ENCODE measurements at regions not wholly inside any gene's neighbourhood (a gene's known extent, or its start where the extent isn't known, plus 50 kb on each side); places are given as distances from the start of the nearest gene placed in this dataset.

GRCh38 chr2:196391149-196391479 is 219.7 kb upstream of the STK17B start:
- Mint-ChIP-seq H3K9me3 (ENCODE audit: unreplicated experiment) (peaks cover under 1% of the 10 kb centered on the region), H3K36me3 (ENCODE audit: unreplicated experiment) (peaks cover 5% of the 10 kb centered on the region), H3K4me1 (ENCODE audit: unreplicated experiment) (peaks cover 8% of the 10 kb centered on the region), H3K27me3 (ENCODE audit: unreplicated experiment) (no peaks in the 10 kb centered on the region), H3K27ac (ENCODE audit: unreplicated experiment) (no peak overlapping the region), H3K4me3 (ENCODE audit: unreplicated experiment) (no peak overlapping the region)
- DNase-seq (ENCODE audit: extremely low spot score, unreplicated experiment): no peak
- TF ChIP-seq CTCF (IDR thresholded peaks at IDR 0.05): no peak

- Mint-ChIP-seq H3K9me3 (ENCODE audit: unreplicated experiment) (no peaks in the 10 kb centered on the region), H3K4me3 (ENCODE audit: unreplicated experiment) (no peak overlapping the region), H3K36me3 (ENCODE audit: unreplicated experiment) (peaks cover 5% of the 10 kb centered on the region), H3K4me1 (ENCODE audit: unreplicated experiment) (peaks cover 36% of the 10 kb centered on the region), H3K27ac (ENCODE audit: unreplicated experiment) (peak overlapping the region; percentile 95), H3K27me3 (ENCODE audit: unreplicated experiment) (no peaks in the 10 kb centered on the region)
- TF ChIP-seq CTCF (IDR thresholded peaks at IDR 0.05): no peak
- no peak for DNase-seq (ENCODE audit: extremely low spot score, unreplicated experiment)
These were observed 227.7 kb upstream of the STK17B start for GRCh38 chr2:196399096-196399495.

GRCh38 chr2:196399722-196400691 is 228.6 kb upstream of the STK17B start:
- peak overlapping the region; percentile 95 for H3K27ac Mint-ChIP-seq (ENCODE audit: unreplicated experiment)
- H3K36me3 Mint-ChIP-seq (ENCODE audit: unreplicated experiment): peaks cover 3% of the 10 kb centered on the region
- no peaks in the 10 kb centered on the region for H3K9me3 Mint-ChIP-seq (ENCODE audit: unreplicated experiment)
- DNase-seq (ENCODE audit: extremely low spot score, unreplicated experiment): no peak
- peaks cover 36% of the 10 kb centered on the region for H3K4me1 Mint-ChIP-seq (ENCODE audit: unreplicated experiment)
- H3K4me3 Mint-ChIP-seq (ENCODE audit: unreplicated experiment): peak overlapping the region; percentile 24
- no peak for TF ChIP-seq CTCF (IDR thresholded peaks at IDR 0.05)
- H3K27me3 Mint-ChIP-seq (ENCODE audit: unreplicated experiment): no peaks in the 10 kb centered on the region

GRCh38 chr2:196403471-196403870 is 232.1 kb upstream of the STK17B start:
- no peaks in the 10 kb centered on the region for H3K27me3 Mint-ChIP-seq (ENCODE audit: unreplicated experiment)
- no peak overlapping the region for H3K4me3 Mint-ChIP-seq (ENCODE audit: unreplicated experiment)
- no peak overlapping the region for H3K27ac Mint-ChIP-seq (ENCODE audit: unreplicated experiment)
- peaks cover 35% of the 10 kb centered on the region for H3K4me1 Mint-ChIP-seq (ENCODE audit: unreplicated experiment)
- no peaks in the 10 kb centered on the region for H3K9me3 Mint-ChIP-seq (ENCODE audit: unreplicated experiment)
- H3K36me3 Mint-ChIP-seq (ENCODE audit: unreplicated experiment): no peaks in the 10 kb centered on the region
- DNase-seq (ENCODE audit: extremely low spot score, unreplicated experiment): no peak
- TF ChIP-seq CTCF (IDR thresholded peaks at IDR 0.05): no peak

GRCh38 chr2:196404276-196404675 is 232.9 kb upstream of the STK17B start:
- no peaks in the 10 kb centered on the region for H3K27me3 Mint-ChIP-seq (ENCODE audit: unreplicated experiment)
- DNase-seq (ENCODE audit: extremely low spot score, unreplicated experiment): no peak
- H3K4me1 Mint-ChIP-seq (ENCODE audit: unreplicated experiment): peaks cover 27% of the 10 kb centered on the region
- TF ChIP-seq CTCF (IDR thresholded peaks at IDR 0.05): peak; percentile 16
- H3K36me3 Mint-ChIP-seq (ENCODE audit: unreplicated experiment): no peaks in the 10 kb centered on the region
- no peak overlapping the region for H3K27ac Mint-ChIP-seq (ENCODE audit: unreplicated experiment)
- no peaks in the 10 kb centered on the region for H3K9me3 Mint-ChIP-seq (ENCODE audit: unreplicated experiment)
- H3K4me3 Mint-ChIP-seq (ENCODE audit: unreplicated experiment): no peak overlapping the region
